Bronchial epithelial cell (primary cell): ENCODE measurements at regions not wholly inside any gene's neighbourhood (a gene's known extent, or its start where the extent isn't known, plus 50 kb on each side); places are given as distances from the start of the nearest gene placed in this dataset.

Experiments used
- DNase-seq: peaks from one replicate; pipeline ENCODE4 v3.0.0-alpha.2; 2010; ENCODE audit warnings: low read depth
- FAIRE-seq: peaks from 2 replicates; lab custom pipeline; 2011; peaks lifted over from hg19 to GRCh38; lab: Jason Lieb, UNC
- H3K27me3 ChIP-seq: 2 replicates; pipeline ENCODE4 v1.5.1; 2011; ENCODE audit warnings: low read length; ENCODE audit not compliant: control insufficient read depth, insufficient read depth
- H3K36me3 ChIP-seq: 2 replicates; pipeline ENCODE4 v1.5.1; 2011; ENCODE audit warnings: low read length; ENCODE audit not compliant: control insufficient read depth, insufficient read depth
- H3K4me3 ChIP-seq: 2 replicates; pipeline ENCODE4 v1.5.1; 2011; ENCODE audit warnings: mild to moderate bottlenecking, low read depth, low read length, control low read depth
- CTCF ChIP-seq: IDR thresholded peaks from 2 replicates; pipeline ENCODE4 v1.5.1; 2011; ENCODE audit warnings: mild to moderate bottlenecking, moderate library complexity, low read length, control low read depth, inconsistent platforms; ENCODE audit not compliant: insufficient read depth, severe bottlenecking

GRCh38 chr2:10970666-10971065 lies 58.9 kb downstream of the KCNF1 start:
- Histone ChIP-seq H3K36me3 (no peaks in the 10 kb centered on the region), H3K4me3 (no peak overlapping the region), H3K27me3 (no peaks in the 10 kb centered on the region)
- FAIRE-seq (no peak), DNase-seq (no peak)
- no peak for TF ChIP-seq CTCF

- FAIRE-seq: peak; percentile 86
- Histone ChIP-seq H3K36me3 (no peaks in the 10 kb centered on the region), H3K4me3 (no peak overlapping the region), H3K27me3 (no peaks in the 10 kb centered on the region)
- TF ChIP-seq CTCF: no peak
- DNase-seq: no peak
These were observed 59.6 kb downstream of the KCNF1 start for GRCh38 chr2:10971161-10971887.

- DNase-seq: no peak
- TF ChIP-seq CTCF: no peak
These were observed 60.1 kb downstream of the KCNF1 start for GRCh38 chr2:10971888-10972260.

GRCh38 chr2:10972683-10973433 lies 61.1 kb downstream of the KCNF1 start:
- Histone ChIP-seq H3K4me3 (no peak overlapping the region), H3K27me3 (no peaks in the 10 kb centered on the region), H3K36me3 (no peaks in the 10 kb centered on the region)
- no peak for TF ChIP-seq CTCF
- FAIRE-seq (no peak), DNase-seq (no peak)

More at GRCh38 chr2:10971888-10972260, 60.1 kb downstream of the KCNF1 start:
- no peak for FAIRE-seq
- Histone ChIP-seq H3K36me3 (no peaks in the 10 kb centered on the region), H3K27me3 (no peaks in the 10 kb centered on the region), H3K4me3 (no peak overlapping the region)

GRCh38 chr2:10973766-10974165 lies 62.0 kb downstream of the KCNF1 start:
- no peak for DNase-seq
- no peaks in the 10 kb centered on the region for H3K27me3 ChIP-seq
- no peak overlapping the region for H3K4me3 ChIP-seq
- FAIRE-seq: no peak
- H3K36me3 ChIP-seq: no peaks in the 10 kb centered on the region
- TF ChIP-seq CTCF: no peak

GRCh38 chr2:10977003-10977402 lies 65.3 kb downstream of the KCNF1 start:
- H3K4me3 ChIP-seq: no peak overlapping the region

More at GRCh38 chr2:10977003-10977402, 65.3 kb downstream of the KCNF1 start:
- FAIRE-seq (no peak), DNase-seq (no peak)
- no peak for TF ChIP-seq CTCF
- no peaks in the 10 kb centered on the region for H3K36me3 ChIP-seq
- H3K27me3 ChIP-seq: peaks cover 4% of the 10 kb centered on the region
